DMS53 treated with DMSO at 0.1 percent for 48 hours (cell line): ENCODE measurements at regions not wholly inside any gene's neighbourhood (a gene's known extent, or its start where the extent isn't known, plus 50 kb on each side); places are given as distances from the start of the nearest gene placed in this dataset.
A peak's percentile ranks its signal among the peaks of the same experiment; 100 is the strongest.

Source experiments
- DNase-seq: peaks from one replicate; lab custom pipeline; 2025; ENCODE audit not compliant: unreplicated experiment; lab: John Stamatoyannopoulos, UW

- no peak for DNase-seq
Observed at GRCh38 chr10:31143331-31143935, 111.8 kb upstream of the ZNF438 start.

- DNase-seq, result no peak
Observed at GRCh38 chr10:31145986-31146385, 114.3 kb upstream of the ZNF438 start.

GRCh38 chr10:31146491-31147209 is 115.0 kb upstream of the ZNF438 start:
- peak; percentile 18 for DNase-seq

GRCh38 chr10:31147210-31147608 is 115.5 kb upstream of the ZNF438 start:
- DNase-seq, result no peak

- DNase-seq, result no peak
Observed at GRCh38 chr10:31148951-31149350, 117.3 kb upstream of the ZNF438 start.

GRCh38 chr10:31149835-31150512 is 118.3 kb upstream of the ZNF438 start:
- no peak for DNase-seq

GRCh38 chr10:31151301-31151700 is 119.6 kb upstream of the ZNF438 start:
- no peak for DNase-seq

GRCh38 chr10:31152421-31153135 is 120.9 kb upstream of the ZNF438 start:
- no peak for DNase-seq

- no peak for DNase-seq
Observed at GRCh38 chr10:31153161-31153560, 121.5 kb upstream of the ZNF438 start.

- DNase-seq, result no peak
Observed at GRCh38 chr10:31153692-31154091, 122.0 kb upstream of the ZNF438 start.

GRCh38 chr10:31154996-31155395 is 123.3 kb upstream of the ZNF438 start:
- no peak for DNase-seq

GRCh38 chr10:31157123-31158010 is 125.7 kb upstream of the ZNF438 start:
- DNase-seq, result no peak

GRCh38 chr10:31158011-31158658 is 126.5 kb upstream of the ZNF438 start:
- no peak for DNase-seq

GRCh38 chr10:31166606-31167005 is 134.9 kb upstream of the ZNF438 start:
- DNase-seq, result no peak

- DNase-seq, result no peak
Observed at GRCh38 chr10:31170636-31171035, 139.0 kb upstream of the ZNF438 start.

GRCh38 chr10:31171402-31172083 is 139.9 kb upstream of the ZNF438 start:
- no peak for DNase-seq

- no peak for DNase-seq
Observed at GRCh38 chr10:31172925-31173324, 141.3 kb upstream of the ZNF438 start.

GRCh38 chr10:31173752-31174151 is 142.1 kb upstream of the ZNF438 start:
- no peak for DNase-seq

GRCh38 chr10:31179091-31179680 is 139.8 kb upstream of the ZEB1 start:
- no peak for DNase-seq
